ENCODE measurements at regions not wholly inside any gene's neighbourhood (a gene's known extent, or its start where the extent isn't known, plus 50 kb on each side); places are given as distances from the start of the nearest gene placed in this dataset.
"Not testable (repeated sequence)": the region's sequence is repeated elsewhere in the genome, so short reads cannot be mapped to it uniquely, and the experiment has no call there.

DNA sequence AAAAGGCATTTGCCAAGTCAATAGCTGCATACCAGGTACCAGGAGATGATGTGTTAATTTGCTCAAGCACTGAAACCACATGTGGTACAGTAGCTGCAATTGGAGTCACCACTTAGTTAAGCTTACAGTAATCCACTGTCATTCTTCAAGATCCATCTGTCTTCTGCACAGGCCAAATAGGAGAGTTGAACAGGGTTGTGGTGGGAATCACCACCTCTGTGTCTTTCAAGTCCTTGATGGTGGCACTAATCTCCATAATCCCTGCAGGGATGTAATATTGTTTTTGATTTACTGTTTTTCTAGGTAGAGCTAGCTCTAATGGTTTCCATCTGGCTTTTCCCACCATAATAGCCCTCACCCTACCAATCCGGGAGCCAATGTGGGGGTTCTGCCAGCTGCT lies 91.9 kb downstream of the FCRL5 start:
- no peak for DNase-seq

DNA sequence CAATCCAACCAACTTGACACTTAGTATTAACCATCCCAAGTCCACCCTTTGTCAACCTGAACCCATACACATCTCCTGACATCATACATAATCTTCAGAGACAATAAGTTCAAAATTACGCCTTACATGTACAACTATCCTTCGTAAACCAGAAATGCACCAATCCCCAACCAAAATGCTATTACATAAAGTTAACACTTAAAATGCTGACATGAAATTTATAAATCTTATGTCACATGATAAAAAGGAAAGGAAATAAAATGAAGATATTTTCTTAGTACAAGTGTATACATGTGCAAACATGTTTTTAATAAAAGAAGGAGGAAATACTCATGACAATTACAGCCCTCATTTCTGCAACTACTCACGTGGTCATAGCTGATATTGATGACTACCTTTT lies 95.0 kb downstream of the FCRL5 start:
- no peak for DNase-seq

DNA sequence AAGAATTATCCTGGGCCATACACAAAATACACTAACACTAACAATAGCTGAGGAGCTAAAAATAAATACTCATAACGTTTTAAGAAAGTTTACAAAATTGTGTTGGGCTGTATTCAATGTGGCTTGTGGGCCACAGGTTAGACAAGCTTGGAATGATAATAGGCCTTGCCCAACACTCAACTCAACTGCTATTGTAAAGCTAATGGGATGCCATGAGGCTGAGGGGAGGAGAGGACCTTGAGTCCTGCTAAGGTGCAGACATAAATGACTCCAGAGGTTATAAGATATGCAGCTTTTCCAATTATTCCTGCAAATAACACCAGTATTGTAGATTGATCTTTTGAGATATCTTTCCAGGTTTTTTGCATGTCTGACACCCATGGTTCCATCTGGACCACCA lies 97.0 kb downstream of the FCRL5 start:
- DNase-seq, result no peak

DNA sequence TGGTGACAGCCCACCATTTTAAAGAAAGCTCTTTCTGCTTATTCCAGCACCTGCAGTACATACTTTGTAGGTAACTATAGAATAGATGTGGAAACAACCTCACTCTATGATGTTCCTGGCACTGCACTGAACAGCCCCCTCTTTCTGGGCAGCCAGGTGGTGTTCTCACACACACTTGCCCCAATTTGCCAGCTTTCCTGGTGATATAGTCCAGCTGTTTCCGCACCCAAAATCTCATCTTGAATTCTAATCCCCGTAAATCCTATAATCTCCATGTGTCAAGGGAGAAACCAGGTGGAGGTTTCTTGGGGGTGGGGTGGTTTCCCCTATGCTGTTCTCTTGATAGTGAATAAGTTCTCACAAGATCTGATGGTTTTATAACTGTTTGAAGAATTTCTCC lies 102.2 kb downstream of the FCRL5 start:
- DNase-seq, result no peak

DNA sequence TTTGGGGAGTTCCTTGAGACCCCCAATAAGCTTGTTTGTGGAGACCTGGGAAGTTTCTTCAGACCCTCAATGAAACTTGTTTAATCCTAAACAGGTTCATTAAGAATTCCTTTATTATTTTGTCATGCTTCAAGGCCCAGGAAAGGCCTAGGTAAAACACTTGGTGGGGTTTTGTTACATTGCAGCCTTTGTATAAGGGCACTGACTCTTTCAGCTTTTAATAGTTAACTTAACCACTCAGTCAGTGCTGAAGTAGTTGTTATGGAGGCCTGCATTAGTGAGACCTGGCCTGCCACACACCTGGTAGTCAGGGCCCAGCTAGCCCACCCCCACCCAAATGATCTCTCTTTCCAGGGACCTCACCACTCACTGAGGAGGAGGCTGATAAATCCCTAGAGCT lies 103.7 kb downstream of the FCRL5 start:
- no peak for DNase-seq

DNA sequence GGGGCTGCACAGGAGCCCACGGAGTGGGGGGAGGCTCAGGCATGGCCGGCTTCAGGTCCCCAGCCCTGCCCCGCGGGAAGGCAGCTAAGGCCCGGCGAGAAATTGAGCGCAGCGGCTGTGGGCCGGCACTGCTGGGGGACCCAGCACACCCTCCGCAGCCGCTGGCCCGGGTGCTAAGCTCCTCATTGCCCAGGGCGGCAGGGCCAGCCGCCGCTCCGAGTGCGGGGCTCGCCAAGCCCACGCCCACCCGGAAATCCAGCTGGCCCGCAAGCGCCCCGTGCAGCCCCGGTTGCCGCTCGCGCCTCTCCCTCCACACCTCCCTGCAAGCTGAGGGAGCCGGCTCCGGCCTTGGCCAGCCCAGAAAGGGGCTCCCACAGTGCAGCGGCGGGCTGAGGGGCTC lies 106.0 kb downstream of the FCRL5 start:
- DNase-seq, result not testable (repeated sequence)

DNA sequence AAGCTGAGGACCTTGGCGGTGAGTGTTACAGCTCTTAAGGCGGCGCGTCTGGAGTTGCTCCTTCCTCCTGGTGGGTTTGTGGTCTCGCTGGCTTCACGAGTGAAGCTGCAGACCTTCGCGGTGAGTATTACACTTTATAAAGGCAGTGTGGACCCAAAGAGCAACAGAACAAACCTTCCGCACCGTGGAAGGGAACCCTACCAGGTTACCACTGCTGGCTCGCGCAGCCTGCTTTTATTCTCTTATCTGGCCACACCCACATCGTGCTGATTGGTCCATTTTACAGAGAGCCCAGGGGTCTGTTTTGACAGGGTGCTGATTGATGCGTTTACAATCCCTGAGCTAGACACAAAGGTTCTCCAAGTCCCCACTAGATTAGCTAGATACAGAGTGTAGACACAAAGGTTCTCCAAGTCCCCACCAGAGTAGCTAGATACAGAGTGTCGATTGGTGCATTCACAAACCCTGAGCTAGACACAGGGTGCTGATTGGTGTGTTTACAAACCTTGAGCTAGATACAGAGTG lies 106.6 kb downstream of the FCRL5 start:
- not testable (repeated sequence) for DNase-seq

DNA sequence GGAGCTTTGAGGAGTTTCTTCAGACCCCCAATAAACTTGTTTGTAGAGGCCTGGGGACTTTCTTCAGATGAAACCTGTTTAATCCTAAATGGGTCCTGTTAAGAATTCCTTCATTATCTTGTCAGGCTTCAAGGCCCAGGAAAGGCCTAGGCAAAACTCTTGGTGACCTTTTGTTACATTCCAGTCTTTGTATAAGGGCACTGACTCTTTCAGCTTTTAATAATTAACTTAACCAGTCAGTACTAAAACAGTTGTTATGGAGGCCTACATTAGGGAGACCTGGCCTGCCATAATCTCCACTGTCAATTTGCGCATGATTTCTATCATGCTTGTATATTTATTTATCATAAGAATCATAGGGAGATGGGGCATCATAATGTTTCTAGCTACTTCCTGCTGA lies 110.2 kb downstream of the FCRL5 start:
- no peak for DNase-seq

DNA sequence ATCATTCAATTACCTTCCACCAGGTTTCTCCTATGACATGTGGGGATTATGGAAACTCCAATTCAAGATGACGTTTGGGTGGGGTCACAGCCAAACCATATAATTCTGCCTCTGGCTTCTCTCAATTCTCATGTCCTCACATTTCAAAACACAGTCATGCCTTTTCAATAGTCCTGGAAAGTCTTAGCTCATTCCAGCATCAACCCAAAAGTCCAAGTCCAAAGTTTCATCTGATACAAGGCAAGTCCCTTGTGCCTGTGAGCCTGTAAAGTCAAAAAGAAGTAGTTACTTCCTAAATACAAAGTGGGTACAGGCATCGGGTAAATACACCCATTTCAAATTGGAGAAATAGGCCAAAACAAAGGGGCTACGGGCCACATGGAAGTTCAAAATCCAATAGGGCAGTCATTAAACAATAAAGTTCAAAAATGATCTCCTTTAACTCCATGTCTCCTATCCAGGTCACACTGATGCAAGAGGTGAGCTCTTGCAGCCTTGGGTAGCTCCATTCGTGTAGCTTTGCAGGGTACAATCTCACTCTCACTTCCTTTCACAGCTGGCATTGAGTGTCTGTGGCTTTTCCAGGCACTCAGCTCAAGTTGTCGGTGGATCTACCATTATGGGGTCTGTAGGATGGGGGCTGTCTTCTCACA lies 112.9 kb downstream of the FCRL5 start:
- DNase-seq, result no peak

DNA sequence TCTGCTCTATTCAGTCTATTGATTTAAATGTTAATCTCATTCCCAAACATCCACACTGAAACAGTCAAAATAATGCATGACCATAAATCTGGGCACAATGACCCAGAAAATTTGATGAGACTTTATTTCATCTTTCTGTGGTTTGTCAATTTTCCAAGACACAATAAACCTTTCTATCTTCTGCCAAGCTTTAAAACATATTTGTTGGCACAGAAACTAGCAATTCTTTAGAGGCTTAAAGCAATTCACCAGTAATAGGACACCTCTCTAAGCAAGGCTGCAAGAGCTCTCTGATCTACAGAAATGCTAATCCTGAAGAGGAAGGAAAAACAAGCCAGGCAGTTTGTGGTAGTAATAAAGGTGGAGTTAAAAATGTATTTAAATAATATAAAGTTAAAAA lies 113.7 kb downstream of the FCRL5 start:
- no peak for DNase-seq

DNA sequence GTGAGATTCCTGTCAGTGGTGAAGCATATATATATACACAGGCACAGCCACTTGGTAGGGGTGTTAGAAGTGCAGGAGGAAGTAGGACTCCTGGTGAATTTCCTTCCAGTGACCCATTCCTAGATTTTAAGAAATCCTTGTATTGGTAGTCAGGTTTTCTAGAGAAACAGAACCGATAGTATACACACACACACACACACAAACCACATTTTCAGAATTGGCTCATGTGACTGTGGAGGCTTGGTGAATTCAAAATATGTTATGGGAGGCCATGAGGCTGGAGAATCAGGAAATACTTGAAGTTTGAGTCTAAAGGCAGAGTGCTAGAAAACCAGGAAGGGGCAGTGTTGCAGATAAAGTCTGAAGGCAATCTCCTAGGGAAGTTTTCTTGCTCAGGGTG lies 114.2 kb downstream of the FCRL5 start:
- no peak for DNase-seq

DNA sequence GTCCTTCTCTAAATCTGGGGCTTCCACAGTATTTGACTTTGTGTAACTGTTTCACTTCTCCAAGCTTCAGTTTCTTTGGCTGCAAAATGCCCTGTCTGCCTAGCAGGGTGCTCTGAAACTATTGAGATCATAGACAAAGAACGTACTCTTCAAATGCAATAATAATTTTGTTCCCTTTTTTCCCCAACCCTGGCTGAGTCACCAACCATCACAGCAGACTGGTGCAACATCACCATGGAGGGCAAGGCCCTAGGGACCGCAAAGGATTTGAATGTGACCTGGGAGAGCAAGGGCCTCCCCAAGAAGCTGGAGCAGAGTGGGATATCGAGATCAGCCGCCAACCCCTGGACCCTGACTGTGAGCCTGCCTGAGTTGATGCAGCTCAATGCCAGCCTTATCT lies 115.0 kb downstream of the FCRL5 start:
- no peak for DNase-seq

DNA sequence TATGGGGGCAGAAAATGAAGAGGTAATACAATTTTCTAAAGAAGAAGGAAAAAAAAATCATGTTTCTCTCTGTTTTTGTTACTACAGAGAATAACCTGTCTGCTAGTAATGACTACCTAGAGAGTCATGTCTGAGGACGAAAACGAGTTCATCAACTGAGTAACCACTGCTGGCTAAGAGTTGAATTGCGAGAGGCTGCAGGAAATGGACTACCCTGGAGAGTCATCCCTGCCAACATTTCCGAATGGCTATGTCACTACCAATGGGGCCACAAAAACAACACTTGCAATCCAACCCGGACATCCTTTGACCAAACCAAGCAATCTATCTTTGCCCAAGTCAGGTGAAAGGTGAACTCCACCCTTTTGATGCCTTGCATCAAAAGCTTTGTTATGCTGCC lies 120.6 kb downstream of the FCRL5 start:
- DNase-seq, result no peak

DNA sequence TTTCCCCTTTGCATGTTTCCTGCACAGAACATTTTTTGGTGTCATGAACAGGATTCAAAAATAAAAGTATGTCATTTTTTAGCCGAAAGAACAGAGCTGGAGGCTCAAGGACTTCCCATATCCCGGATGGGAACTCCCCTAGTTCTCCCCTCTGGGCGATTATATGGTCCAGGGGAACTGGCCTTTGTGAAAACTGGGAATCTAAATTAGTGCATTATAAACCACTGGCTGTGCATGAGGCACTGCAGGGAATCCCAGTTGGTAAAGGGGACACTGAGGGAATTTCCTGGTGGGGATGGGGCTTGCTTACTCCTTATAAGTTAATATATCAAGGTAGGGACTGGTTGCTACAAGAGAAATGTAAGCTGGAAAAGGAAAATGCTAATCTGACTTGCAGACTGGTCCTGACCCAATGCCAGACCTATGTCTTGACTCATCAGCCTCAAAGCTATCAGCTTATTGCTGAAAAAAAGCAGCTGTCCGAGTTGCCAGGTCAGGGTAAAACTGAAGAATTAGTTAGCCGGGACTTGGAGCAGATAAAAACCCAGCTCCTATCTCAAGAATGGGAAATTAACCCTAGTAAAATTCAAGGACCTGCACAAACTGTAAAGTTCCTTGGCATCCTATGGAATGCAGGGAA lies 122.6 kb downstream of the FCRL5 start:
- no peak for DNase-seq

DNA sequence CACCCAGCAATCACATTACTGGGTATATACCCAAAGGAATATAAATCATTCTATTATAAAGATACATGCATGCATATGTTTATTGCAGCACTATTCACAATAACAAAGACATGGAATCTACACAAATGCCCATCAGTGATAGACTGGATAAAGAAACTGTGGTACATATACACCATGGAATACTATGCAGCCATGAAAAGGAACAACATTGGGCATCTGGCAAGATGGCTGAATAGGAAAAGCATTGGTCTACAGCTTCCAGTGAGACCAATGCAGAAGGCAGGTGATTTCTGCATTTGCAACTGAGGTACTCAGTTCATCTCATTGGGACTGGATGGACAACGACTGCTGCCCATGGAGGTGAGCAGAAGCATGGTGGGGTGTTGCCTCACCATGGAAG lies 128.6 kb downstream of the FCRL5 start:
- not testable (repeated sequence) for DNase-seq

DNA sequence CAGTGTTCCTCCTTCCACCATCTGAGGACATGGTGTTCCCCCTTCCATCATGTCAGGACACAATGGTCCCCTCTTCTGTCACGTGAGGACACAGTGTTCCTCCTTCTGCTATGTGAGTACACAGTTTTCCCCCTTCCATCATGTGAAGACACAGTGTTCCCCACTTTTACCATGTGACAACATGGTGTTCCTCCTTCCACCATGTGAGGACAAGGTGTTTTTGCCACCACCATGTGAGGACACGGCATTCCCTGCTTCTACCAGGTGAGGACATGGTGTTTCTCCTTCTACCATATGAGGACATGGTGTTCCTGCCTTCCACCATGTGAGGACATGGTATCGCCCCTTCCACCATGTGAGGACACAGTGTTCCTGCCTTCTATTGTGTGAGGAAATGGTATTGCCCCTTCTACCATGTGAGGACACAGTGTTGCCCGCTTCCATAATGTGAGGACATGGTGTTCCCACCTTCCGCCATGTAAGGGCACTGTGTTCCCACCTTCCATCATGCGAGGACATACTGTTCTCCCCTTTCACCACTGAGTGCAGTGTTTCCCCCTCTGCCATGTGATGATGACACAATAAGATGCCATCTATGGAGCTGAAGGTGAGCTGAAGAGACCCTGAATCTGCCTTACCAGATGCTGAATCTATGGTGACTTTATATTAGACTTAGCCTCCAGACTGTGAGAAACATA lies 132.3 kb downstream of the FCRL5 start:
- DNase-seq, result no peak

DNA sequence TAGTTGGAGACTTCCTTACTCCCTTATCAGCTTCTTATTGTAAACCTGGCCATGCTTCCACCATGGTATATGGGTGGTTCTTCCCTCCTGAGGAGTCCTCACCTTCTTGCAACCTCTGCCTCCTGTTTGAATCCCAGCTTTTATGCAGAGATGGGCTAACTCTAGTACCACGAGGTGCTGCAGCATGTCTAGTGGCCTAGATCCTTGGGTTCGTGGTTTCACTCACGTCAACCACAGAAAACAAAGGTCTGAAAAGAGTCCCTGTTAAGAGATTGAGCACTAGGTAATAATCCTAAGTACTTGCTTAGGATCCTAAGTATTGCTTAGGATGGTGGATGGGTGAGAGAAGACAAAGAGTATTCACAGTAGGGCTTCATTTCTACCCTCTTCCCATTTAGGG lies 133.7 kb downstream of the FCRL5 start:
- no peak for DNase-seq

DNA sequence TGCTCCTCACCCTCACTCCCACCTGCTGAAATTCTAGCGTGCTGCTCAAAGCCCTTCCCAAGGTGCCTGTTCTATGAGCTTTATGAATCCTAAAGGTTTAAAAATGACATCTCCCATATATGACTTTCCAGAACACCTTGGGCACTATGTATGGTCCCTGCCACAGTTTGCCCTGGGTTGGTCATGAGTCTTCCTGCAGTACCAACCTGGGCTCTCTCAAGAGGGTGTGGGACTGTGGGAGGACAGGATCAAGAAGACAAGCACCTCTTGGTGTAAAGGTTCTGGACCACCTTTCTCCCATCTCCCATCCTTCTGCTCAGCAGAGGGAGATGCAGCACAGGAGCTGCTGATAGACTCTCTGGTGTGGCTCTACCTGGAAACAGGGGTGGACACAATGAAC lies 134.1 kb downstream of the FCRL5 start:
- no peak for DNase-seq

DNA sequence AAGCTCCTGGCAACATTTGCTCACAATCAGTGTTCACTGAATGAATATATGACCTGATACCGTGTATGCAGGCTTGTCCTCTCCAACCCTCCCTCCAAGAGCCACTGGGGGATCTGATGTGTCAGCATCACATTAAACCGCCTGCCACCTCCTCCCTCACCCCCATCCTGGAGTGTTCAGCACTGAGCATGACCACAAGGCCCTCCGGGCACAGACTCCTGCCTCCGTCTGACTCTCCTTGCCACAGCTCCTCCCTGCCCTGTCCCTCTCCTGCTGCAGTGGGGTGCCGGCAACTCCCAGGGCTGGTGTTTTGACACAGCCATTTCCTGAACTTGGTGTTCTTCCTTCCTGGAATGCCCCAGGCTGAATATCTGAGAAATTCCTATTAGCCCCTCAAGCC lies 136.7 kb downstream of the FCRL5 start:
- no peak for DNase-seq

DNA sequence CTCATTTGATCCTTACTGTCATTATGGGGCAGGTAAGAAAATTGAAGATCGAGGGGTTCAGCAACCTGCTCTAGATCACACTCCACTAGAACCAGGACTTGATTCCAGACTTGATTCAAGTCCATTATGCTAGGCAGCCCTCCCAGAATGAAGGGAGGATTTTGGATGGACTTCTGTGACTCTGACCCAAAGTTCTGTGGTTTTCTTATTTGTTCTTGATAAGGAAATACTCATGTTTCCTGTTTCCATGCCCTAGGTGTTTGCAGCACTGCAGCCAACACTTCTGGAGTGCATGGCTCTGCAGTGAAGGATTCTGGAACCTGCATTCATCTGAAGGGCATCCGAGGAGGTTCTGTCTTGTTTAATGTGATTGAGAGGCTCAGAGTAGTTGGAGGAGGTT lies 140.0 kb downstream of the FCRL5 start:
- DNase-seq, result no peak

DNA sequence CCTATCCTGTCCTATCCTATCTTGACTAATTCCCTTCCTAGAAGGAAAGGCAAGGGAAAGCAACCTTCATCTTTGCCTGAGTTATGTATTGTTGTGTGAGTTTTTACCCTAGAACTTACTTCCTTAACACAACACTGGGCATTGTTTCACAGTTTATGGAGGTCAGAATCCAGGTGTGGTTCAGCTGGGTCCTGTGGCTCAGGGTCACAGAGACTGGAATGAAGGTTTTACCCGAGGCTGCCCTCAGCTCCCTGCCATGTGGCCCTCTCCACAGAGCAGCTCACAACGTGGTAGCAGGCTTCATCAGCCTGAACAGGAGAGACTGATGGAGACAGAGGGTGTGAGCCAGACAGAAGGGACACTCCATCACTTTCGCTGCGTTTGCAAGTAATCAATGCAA lies 140.5 kb downstream of the FCRL5 start:
- DNase-seq, result no peak

DNA sequence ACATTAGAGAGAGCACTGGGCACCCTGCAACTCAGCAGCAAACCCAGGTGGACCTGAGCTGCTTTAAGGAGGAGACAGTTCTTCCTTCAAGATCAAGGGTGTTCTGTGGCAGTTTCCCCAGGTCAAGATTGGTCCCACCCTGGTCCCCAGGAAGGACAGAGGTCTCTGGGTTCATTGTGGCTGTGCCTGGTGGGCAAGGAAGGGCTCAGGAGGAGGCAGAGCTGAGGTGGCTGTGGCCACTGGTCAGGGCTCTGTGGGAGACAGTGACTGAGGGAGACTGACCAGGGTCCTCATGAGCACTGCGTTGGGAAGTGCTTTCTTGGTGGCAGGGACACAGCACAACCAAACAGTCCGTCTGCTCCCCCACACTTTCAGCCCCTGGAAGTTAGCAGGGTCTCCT lies 141.3 kb downstream of the FCRL5 start:
- no peak for DNase-seq

DNA sequence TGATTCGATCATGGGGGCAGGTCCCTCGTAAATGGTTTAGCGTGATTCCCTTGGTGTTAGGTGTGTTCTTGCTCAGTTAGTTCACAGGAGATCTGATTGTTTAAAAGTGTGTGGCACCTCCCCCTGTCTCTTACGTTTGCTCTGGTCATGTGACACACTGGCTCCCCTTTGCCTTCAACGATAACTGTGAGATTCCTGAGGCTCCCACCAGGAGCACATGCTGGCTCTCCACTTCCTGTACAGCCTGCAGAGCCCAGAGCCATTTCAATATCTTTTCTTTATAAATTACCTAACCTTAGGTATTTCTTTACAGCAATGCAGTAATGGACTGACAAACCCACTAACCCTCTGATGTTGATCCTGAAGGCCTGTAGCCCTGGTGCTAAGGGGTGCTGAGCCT lies 141.9 kb downstream of the FCRL5 start:
- no peak for DNase-seq

DNA sequence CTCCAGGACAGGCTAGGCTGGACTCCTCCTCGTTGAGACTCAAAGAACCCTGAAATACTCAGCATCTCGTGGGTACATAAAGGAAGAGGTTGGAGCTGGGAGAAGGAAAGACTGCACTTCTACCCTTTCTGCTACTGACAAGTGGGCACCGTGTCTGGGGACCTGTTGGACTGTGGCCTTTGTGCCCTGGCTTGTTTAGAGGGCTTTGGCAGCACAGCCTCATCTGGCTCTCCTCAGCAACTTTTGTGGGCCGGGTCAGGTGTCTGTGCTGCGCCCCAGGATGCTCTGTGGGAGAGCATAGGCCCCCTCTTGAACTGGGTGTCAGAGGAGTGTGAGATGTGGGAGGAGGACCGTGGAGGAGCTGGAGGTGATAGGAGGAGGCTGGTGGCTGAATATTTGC lies 142.4 kb downstream of the FCRL5 start:
- no peak for DNase-seq
